Fibroblast of lung (primary cell): ENCODE measurements at regions not wholly inside any gene's neighbourhood (a gene's known extent, or its start where the extent isn't known, plus 50 kb on each side); places are given as distances from the start of the nearest gene placed in this dataset.

ENCODE experiments used
- EZH2 ChIP-seq: IDR thresholded peaks from 2 replicates; pipeline ENCODE4 v1.5.1; 2012; ENCODE audit warnings: low read length, control low read depth, mild to moderate bottlenecking; ENCODE audit errors: missing control alignments
- TF ChIP-seq, protein P1 (sequence below), 2 donors: IDR thresholded peaks in 1 of 2; conservative IDR thresholded peaks in 1 of 2; 1 replicate in 1 of 2; 2 replicates in 1 of 2; pipeline ENCODE4 v1.5.1; 2011 to 2012; ENCODE audit warnings: low read length in 2 of 2, control low read depth in 1 of 2, inconsistent platforms in 1 of 2, low read depth in 1 of 2, mild to moderate bottlenecking in 1 of 2

DNA sequence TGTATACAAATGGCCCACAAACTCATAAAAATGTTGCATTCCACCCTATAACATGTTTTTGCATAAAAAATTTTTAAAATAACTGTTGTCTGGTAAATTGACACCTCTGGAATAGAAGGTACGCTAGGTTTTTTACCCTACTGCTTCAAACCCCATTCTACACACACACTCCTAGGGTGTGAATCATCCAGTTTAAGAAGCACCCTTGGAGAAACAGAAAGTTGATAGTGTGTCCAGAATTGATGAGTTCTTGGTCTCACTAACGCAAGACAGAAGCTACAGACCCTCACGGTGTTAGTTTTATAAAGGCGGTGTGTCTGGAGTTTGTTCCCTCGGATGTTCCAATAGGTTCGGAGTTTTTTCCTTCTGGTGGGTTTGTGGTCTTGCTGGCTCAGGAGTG, 158.5 kb downstream of the KLRB1 start:
- TF ChIP-seq, protein P1, sequence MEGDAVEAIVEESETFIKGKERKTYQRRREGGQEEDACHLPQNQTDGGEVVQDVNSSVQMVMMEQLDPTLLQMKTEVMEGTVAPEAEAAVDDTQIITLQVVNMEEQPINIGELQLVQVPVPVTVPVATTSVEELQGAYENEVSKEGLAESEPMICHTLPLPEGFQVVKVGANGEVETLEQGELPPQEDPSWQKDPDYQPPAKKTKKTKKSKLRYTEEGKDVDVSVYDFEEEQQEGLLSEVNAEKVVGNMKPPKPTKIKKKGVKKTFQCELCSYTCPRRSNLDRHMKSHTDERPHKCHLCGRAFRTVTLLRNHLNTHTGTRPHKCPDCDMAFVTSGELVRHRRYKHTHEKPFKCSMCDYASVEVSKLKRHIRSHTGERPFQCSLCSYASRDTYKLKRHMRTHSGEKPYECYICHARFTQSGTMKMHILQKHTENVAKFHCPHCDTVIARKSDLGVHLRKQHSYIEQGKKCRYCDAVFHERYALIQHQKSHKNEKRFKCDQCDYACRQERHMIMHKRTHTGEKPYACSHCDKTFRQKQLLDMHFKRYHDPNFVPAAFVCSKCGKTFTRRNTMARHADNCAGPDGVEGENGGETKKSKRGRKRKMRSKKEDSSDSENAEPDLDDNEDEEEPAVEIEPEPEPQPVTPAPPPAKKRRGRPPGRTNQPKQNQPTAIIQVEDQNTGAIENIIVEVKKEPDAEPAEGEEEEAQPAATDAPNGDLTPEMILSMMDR (conservative IDR thresholded peaks at IDR 0.05 in 1 of 2, IDR thresholded peaks at IDR 0.05 in 1 of 2; ENCODE audit: low read depth in 1 of 2, low read length in 2 of 2) = no peak
- TF ChIP-seq EZH2 = no peak
